GM19025 (cell line): ENCODE measurements at regions not wholly inside any gene's neighbourhood (a gene's known extent, or its start where the extent isn't known, plus 50 kb on each side); places are given as distances from the start of the nearest gene placed in this dataset.
"Not testable (repeated sequence)": the region's sequence is repeated elsewhere in the genome, so short reads cannot be mapped to it uniquely, and the experiment has no call there.

Source experiments
- ATAC-seq: cut with Tn5 transposase; IDR thresholded peaks from one replicate; pipeline ENCODE4 v1.9.1; 2021; ENCODE audit warnings: mild to moderate bottlenecking, low read depth, moderate library complexity; ENCODE audit not compliant: unreplicated experiment

DNA sequence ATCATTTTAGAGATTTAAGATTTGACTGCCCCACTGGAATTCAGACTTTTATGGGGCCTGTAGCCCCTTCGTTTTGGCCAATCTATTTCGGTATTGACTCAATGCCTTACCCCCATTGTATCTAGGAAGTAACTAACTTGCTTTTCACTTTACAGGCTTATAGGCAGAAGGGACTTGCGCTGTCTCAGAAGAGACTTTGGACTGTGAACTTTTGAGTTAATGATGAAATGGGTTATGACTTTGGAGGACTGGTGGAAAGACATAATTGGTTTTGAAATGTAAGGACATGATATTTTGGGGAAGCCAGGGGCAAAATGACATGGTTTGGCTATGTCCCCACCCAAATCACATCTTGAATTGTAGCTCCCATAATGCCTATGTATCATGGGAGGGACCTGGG is 463.0 kb upstream of the KLHL1 start:
- ATAC-seq, result no peak

DNA sequence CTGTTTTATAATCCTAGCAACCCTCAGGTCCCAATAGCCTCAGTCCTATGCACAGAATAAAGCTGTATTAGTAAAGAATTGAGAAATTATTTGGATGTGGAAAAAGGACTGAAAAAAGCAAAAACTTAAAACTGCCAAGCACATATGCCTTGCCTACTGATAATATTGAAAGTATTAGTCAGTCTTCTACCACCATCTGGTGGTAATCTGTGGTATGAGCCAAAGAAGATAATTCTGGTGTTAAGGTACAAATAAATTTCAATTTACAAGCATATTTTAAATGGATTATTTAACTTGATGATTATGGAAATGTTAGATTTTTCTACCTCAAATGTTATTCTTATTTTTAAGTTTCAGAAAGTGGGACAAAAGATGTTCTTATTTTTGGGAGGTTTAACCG is 460.3 kb upstream of the KLHL1 start:
- ATAC-seq, result no peak

DNA sequence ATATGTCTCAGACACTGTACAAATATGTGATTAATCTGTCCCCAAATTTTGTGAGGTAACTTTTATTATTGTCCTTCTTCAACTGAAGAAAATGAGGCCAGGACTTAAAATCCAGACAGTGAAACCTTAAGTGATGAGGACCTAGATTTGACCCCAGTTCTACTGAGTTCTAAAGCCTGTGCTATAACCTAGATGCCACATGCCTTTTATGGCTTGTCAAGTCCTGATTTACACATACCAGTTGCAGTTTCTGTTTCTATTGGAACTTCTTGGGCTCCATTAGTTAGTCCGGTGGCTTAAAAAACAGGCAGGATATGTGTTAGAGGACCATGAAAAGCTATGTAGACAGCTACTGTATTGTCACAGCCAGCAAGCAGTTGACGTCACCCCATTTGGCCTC is 436.5 kb upstream of the KLHL1 start:
- ATAC-seq, result no peak

DNA sequence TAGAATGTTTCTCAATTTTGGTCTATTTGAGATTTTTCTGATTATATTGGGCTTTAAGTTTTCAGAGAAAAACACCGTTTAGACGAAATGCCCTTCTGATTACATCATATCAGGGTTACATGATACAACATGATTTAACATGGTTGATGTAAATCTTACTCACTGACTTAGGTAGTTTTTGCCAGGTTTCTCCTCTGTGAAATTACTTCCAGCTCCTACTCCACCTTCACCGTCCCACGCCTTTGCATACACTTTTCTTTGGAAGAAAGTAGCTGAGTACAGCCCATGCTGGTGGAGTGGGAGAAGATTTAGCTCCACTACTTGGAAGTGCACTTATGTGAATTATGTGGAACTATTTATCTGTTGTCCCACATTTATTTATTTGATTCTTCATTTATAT is 433.2 kb upstream of the KLHL1 start:
- ATAC-seq, result no peak

DNA sequence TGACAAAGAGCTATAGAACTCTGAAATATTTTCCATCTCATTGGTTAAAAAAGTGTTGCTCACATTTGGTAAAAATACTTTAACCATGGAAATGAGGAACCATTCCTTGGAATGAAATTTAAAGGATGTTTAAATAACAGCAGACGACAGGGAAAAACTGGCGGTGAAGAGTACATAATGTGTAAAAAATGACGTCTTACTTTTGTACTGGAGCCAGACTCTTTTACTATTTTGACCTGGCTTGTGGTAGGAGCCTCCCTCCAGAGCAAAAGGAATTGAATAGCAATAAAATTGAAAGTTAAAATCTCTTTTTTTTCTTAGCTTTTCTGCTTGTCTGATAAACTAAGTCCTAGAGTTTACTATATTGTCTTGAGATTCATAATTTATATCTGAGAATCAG is 426.2 kb upstream of the KLHL1 start:
- no peak for ATAC-seq

DNA sequence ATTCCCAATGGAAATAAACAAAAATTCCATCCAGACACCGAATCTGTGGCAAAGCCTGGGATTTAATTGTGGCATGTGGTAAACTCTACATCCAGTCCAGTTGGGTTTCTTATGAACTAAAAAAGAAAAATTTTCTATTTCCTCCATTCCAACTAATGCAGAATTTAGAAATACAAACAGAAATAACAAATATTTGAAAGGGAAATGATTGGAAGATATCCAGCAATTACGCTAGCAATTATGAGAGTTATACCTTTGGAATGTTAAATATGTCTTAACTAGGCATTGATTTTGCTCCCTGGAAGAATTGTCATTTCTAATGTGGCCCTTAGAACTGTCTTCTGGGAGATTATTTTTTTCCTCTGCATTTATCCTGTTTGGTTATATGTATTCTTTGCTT is 421.4 kb upstream of the KLHL1 start:
- no peak for ATAC-seq

DNA sequence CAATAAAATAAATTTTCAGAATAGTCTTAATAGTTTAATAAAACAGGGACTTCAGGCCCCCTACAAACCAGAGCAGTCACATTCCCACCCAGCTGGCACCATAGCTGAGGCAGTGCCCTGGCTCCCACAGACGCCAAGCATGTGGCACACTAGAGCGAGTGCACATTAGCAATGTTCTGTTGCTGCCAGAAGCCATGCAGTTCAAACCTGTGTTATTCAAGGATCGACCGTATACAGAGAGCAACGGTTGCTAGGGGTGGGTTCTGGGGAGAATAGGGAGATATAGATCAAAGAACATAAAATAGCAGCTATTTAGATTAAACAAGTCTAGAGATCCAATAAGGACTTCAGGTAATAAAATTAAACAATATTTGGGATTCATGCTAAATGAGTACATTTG is 419.3 kb upstream of the KLHL1 start:
- no peak for ATAC-seq

DNA sequence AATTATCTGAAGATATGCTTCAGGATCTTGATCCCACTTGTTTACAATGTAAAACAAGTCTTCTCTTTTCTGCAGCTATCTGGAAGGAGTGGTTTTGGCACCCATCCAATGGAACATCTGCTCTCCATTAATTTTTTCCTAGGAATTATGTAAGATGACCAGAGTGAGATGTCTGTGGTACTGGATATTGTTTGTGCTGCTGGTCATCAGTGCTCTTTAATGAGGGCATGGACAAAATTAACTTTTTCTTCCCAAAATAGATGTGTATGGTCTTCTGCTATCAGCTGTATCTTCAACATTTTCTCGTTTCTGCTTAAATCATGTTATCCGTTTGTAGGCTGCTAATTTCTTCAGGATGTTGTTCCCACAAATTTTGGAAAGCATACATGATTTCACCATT is 415.4 kb upstream of the KLHL1 start:
- ATAC-seq, result no peak

DNA sequence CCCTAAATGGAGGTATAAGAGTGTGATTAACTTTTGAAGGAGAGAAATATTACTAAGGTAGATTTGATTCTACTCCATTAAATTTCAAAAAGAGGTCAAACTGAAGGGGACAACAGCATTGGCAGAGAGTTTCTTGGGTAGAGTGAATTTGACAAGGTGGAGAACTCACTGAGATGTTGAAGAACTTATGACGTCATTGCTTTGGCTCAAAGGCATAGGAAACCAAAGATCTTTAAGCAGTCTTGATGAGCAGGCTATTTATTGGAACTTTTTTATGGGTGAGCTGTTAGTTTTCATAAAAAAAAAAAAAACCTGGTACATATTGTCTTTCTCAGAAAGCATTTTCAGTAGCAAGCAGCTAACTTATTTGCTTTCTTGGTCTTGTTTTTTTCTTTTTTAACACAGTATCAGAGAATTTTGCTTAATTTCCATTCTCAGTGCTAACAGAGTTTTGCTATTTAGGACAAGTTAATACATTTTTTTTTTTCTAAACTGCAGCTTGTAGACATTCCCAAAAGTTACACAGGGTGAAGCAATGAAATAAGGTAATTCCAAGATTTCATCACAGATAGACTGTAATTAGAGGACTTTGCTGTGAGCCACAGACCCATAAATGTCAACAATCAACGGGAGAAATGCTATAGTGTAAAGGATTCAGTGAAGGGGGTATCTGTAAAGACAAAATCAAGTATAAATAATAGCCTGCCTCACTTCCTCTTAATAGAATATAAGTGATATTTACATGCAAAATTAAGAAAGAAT is 412.2 kb upstream of the KLHL1 start:
- ATAC-seq, result no peak

DNA sequence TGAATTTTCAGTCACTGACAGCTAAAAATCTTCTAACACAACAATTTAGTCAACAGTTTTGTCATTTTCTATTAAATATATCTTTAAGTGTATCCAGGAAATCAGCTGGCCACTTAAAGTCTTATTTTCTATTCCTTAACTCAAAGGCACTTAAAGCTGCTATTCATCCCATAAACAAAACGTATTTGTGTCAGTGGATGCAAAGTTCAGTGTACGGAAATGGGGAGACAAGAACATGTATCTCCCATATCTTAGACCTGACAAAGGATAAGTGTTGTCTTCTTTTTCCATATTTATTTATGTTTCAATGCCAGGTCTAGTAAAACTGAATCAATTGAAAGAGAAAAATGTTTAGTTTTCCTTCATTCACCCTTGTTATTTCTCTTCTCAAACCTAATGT is 409.8 kb upstream of the KLHL1 start:
- no peak for ATAC-seq

DNA sequence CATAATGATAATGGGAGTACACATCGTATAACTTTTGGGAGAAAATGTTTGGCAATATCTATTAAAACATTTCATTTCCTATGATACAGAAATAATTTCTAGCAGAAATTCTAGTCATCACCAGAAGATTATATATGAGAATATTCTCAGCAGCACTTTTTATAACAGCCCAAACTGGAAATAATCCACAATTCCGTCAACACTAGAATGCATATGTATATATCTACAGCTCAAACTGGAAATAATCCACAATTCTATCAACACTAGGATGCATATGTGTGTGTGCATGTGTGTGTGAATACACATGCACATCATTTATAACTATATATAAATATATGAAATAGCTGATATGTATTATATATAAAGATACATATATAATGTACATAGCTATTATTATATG is 408.0 kb upstream of the KLHL1 start:
- ATAC-seq, result no peak

DNA sequence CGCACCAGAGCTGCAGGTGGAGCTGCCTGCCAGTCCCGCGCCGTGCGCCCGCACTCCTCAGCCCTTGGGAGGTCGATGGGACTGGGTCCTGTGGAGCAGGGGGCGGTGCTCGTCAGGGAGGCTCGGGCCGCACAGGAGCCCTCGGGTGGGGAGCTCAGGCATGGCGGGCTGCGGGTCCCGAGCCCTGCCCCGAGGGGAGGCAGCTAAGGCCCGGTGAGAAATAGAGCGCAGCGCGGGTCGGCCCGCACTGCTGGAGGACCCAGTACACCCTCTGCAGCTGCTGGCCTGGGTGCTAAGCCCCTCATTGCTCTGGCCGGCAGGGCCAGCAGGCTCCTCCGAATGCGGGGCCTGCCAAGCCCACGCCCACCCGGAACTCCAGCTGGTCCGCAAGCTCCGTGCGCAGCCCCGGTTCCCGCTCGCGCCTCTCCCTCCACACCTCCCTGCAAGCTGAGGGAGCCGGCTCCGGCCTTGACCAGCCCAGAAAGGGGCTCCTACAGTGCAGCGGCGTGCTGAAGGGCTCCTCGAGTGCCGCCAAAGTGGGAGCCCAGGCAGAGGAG is 403.7 kb upstream of the KLHL1 start:
- ATAC-seq, result not testable (repeated sequence)

DNA sequence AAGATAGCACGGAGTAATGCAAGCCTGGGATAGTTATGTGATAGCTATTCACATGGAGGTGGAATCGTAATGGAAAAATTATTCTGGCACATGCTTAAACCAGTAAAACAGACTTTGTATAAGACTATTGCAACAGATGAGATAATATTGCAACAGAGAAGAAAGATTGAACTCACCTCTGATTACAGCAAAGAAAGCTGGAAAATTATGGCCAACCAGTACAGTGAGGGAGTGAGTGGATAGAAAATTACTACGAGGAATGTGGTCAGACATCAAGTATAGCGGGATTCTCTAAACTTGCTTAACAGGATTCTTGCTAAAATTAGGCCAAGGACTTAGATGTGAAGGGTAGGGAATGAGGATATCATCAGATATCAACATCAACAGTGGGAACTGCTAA is 397.6 kb upstream of the KLHL1 start:
- no peak for ATAC-seq

DNA sequence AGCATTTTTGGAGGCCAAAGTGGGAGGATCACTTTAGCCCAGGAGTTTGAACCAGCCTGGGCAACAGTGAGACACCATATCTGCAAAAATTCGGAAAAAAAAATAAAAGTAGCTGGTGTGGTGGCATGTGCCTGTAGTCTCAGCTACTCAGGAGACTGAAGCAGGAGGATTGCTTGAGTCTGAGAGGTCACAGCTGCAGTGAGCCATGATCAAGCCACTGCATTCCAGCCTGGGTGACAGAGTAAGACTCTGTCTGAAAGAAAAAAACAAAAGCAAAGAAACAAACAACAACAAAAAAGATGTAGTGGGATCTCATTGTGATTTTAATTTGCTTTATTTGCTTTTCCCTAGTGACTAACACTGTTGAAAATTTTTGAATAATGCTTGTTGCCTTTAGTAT is 394.7 kb upstream of the KLHL1 start:
- no peak for ATAC-seq

DNA sequence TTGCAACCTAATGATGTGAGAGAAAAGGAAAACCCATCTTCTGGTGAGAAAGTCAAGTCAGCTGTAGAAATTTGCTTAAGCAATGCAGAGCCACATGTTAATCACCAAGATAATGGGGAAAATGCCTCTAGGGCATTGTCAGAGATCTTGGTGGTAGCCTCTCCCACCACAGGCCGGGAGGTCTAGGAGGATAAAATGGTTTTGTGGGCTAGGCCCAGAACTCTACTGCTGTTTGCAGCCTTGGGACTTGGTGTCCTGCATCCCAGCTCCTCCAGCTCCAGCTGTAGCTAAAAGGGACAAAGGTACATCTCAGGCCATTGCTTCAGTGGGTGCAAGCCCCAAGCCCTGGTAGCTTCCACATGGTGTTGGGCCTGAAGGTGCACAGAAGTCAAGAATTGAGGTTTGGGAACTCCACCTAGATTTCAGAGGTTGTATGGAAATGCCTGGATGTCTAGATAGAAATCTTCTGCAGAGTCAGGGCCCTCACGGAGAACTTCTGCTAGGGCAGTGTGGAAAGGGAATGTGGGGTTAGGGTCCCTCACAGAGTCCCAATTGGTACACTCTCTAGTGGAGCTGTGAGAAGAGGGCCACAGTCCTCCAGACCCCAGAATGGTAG is 382.2 kb upstream of the KLHL1 start:
- no peak for ATAC-seq

DNA sequence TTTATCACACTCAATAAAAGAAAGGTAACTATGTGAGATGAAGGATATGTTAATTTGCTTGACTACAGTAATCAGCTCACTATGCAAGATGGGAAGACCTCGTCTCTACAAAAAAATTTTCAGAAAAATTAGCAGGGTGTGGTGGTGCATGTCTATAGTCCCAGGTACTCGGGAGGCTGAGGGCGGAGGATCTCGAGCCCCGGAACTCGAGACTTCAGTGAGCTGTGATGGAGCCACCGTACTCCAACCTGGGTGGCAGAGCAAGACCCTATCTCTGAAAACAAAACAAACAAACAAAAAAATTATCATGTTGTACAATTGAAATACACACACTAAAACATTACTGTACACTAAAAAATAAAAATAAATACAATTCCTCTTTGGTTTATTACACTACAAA is 376.7 kb upstream of the KLHL1 start:
- no peak for ATAC-seq

DNA sequence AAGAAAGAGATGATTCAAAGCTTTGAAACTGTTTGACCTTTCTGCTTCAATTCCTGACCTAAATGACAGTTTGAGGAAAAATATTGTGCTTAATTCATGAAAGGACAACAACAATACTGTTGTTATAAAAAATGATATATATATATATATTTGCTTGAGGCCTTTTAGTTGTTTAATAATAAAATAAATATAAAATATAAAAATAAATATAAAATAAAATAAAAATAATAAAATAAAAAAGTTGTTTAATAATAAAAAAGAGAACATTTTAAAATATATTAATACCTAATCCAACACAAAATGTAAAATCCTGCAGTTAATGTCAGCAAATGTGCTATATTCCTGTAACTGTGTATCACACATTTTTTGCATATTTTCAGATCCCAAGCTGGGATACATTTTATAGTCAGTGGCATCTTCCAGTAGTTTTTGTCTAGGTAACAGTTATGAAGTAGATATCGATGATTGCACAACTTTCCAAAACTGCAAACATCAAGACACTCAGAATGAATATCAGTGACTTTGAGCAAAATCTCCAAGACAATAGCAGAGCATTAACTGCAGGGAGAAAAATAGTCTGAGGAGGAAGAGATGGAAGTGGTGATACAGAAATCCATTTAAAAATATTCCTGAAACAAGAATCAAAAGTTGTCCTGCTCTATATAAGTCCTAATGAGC is 375.5 kb upstream of the KLHL1 start:
- ATAC-seq, result no peak

DNA sequence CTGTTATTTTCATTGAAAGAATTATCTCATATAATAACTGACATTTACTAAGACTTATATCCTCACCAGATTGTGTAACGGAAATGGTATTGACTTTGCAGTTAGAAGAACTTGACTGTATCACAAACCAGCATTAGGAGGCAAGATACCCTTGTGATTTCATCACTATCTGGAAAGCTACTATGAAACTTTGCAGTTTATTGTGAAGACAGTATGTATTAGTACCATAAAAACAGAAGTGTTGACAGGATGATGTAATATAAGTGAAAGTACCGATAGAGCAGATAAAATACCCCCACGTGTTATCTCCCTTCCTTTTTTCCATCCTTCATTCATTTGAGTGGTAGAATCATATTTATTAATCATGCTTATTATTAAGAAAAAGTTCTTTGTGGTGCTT is 365.7 kb upstream of the KLHL1 start:
- no peak for ATAC-seq

DNA sequence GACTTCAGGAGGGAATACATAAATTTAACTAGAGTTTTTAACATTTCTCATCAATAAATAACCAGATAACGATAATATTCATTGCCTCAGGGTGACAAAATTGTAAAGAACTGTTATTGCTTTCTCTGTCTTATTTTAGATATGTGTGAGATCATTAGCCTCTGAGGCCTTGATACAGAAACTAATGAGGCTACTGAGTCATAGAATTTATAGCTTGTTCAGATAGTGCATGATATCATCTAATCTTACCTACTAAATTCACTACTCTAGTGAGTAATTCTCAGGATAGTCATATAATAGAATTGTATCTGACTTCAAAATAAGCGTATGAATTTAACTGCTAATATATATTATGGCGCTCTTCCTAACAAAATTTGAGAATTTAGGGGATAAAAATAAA is 360.8 kb upstream of the KLHL1 start:
- ATAC-seq, result no peak

DNA sequence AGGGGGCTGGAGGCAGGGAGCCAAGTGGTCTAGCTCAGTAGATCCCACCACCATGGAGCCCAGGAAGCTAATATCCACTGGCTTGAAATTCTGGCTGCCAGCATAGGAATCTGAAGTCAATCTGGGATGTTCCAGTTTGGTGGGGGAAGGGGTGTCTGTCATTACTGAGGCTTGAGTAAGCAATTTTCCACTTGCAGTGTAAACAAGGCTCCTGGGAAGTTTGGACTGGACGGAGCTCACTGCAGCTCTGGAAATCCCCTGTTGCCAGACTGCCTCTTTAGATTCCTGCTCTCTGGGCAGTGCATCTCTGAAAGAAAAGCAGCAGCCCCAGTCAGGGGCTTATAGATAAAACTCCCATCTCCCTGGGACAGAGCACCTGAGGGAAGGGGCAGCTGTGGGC is 349.2 kb upstream of the KLHL1 start:
- no peak for ATAC-seq

DNA sequence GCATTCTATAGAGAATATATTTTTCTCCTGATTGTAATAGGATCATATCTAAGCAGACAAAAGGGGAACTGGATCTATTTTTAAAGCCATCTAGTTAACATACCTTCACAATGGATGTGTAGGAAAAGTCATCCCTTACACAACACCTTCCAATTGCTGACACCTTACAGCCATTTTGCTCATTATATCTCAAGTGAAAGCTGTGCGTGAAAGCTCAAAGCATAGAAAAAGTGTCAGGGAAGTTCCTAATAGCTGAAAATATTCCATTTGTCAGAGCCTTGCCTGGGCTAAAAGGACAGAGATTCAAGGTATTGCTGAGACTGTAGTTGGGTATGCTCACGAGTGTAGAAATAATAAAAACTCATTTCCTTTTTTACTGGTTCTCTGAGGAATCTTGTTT is 340.6 kb upstream of the KLHL1 start:
- ATAC-seq, result no peak
